Body of pancreas (tissue), 4 donors: ENCODE measurements at regions not wholly inside any gene's neighbourhood (a gene's known extent, or its start where the extent isn't known, plus 50 kb on each side); places are given as distances from the start of the nearest gene placed in this dataset.

Experiments
- ATAC-seq: fragments of 150-250 bp; one replicate; pipeline ENCODE4 v1.9.1; 2016
- DNase-seq, 4 donors: peaks; one replicate each; pipeline ENCODE4 v3.0.0-alpha.2; 2019
- H3K27ac ChIP-seq, 4 donors: fragments of 200-600 bp; sonication (generic); 1 replicate in 3 of 4; 2 replicates in 1 of 4; pipeline versions ENCODE4 v1.5.1 to v1.6.1; 2016 to 2019; ENCODE audit warnings: mild to moderate bottlenecking in 1 of 4, mixed read lengths in 1 of 4, moderate library complexity in 1 of 4
- H3K27me3 ChIP-seq, 2 donors: fragments of 200-600 bp; sonication (generic); one replicate each; pipeline ENCODE4 v1.6.0; 2016; ENCODE audit warnings: mild to moderate bottlenecking in 1 of 2
- H3K36me3 ChIP-seq, 2 donors: fragments of 200-600 bp; sonication (generic); replicated peaks in 1 of 2; 2 replicates each; pipeline ENCODE4 v1.5.1; 2016; ENCODE audit warnings: low read depth in 2 of 2; ENCODE audit not compliant: insufficient read depth in 1 of 2
- H3K4me1 ChIP-seq: fragments of 200-600 bp; sonication (generic); one replicate; pipeline ENCODE4 v1.6.0; 2016
- H3K4me3 ChIP-seq, 2 donors: fragments of 200-600 bp; sonication (generic); 1 replicate in 1 of 2; 2 replicates in 1 of 2; pipeline ENCODE4 v1.5.1; 2016 to 2019
- H3K9me3 ChIP-seq, 3 donors: fragments of 200-600 bp; sonication (generic); 1 replicate in 2 of 3; 2 replicates in 1 of 3; pipeline ENCODE4 v1.5.1; 2016
- POLR2A ChIP-seq, 3 donors: fragments of 450-650 bp; IDR thresholded peaks; one replicate each; pipeline ENCODE4 v1.6.1; 2016; ENCODE audit warnings: antibody characterized with exemption in 3 of 3, mild to moderate bottlenecking in 2 of 3
- WGBS, 2 donors: methylation state at CpG; one replicate each; pipeline ENCODE4 v1.1.5; 2017; 5-methylcytosine and 5-hydroxymethylcytosine counted together
- intact Hi-C: fragments of 100-400 bp; cut with DNase I; formaldehyde crosslinking; loops from one replicate; pipeline ENCODE4 v1.15.1; 2023
- TF ChIP-seq, protein P1 (sequence below), 7 experiments: fragments of 450-650 bp in 4 of 7; fragments of 200-600 bp in 3 of 7; sonication (generic) in 3 of 7; IDR thresholded peaks; one replicate each; pipeline ENCODE4 v1.5.1; 2016 to 2019; ENCODE audit warnings: antibody characterized with exemption in 7 of 7

DNA sequence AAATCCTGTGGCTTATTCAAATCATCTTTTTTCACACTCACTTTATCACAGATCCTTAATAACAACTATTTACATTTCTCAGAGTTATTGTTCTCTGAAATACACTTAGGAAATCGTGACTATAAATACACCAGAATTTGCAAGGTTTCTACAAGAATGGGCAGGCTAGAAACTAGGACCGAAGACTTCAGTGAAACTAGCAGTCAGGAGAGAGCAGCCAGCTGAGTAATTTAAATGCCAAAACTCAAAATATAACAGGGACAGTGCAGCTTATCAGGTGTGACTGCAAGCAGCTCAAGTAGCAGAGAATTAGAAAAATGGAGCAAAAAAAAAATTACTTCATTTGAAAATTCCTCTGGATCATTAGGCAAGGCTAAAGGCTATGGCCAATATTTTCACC, 719.3 kb upstream of the ZNF608 start:
- 47 to 57% methylated on average over 2 of the region's 2 CpGs for WGBS, 2 donors
- Histone ChIP-seq H3K27me3 (no peaks in the 10 kb centered on the region), H3K27ac (no peak overlapping the region), H3K9me3 (no peaks in the 10 kb centered on the region), H3K4me1 (no peaks in the 10 kb centered on the region), H3K36me3 (no peaks in the 10 kb centered on the region), H3K4me3 (no peak overlapping the region)
- TF ChIP-seq, protein P1, sequence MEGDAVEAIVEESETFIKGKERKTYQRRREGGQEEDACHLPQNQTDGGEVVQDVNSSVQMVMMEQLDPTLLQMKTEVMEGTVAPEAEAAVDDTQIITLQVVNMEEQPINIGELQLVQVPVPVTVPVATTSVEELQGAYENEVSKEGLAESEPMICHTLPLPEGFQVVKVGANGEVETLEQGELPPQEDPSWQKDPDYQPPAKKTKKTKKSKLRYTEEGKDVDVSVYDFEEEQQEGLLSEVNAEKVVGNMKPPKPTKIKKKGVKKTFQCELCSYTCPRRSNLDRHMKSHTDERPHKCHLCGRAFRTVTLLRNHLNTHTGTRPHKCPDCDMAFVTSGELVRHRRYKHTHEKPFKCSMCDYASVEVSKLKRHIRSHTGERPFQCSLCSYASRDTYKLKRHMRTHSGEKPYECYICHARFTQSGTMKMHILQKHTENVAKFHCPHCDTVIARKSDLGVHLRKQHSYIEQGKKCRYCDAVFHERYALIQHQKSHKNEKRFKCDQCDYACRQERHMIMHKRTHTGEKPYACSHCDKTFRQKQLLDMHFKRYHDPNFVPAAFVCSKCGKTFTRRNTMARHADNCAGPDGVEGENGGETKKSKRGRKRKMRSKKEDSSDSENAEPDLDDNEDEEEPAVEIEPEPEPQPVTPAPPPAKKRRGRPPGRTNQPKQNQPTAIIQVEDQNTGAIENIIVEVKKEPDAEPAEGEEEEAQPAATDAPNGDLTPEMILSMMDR (IDR thresholded peaks at IDR 0.05), result no peak
- TF ChIP-seq POLR2A (IDR thresholded peaks at IDR 0.05), result no peak
- no peak for DNase-seq
- ATAC-seq, result no peak
- intact Hi-C loops, result no loop called here

- Histone ChIP-seq H3K4me3 (no peak overlapping the region), H3K27ac (no peak overlapping the region), H3K9me3 (no peaks in the 10 kb centered on the region), H3K4me1 (no peaks in the 10 kb centered on the region), H3K36me3 (no peaks in the 10 kb centered on the region), H3K27me3 (no peaks in the 10 kb centered on the region)
- DNase-seq (no peak), ATAC-seq (no peak)
- TF ChIP-seq POLR2A (IDR thresholded peaks at IDR 0.05), result no peak
- TF ChIP-seq, protein P1 (IDR thresholded peaks at IDR 0.05), result no peak
- WGBS, 2 donors, result 88 to 95% methylated on average over 1 of the region's 1 CpG
- intact Hi-C loops, result no loop called here
These were observed 720.8 kb upstream of the ZNF608 start for GRCh38 chr5:125467222-125467621.

DNA sequence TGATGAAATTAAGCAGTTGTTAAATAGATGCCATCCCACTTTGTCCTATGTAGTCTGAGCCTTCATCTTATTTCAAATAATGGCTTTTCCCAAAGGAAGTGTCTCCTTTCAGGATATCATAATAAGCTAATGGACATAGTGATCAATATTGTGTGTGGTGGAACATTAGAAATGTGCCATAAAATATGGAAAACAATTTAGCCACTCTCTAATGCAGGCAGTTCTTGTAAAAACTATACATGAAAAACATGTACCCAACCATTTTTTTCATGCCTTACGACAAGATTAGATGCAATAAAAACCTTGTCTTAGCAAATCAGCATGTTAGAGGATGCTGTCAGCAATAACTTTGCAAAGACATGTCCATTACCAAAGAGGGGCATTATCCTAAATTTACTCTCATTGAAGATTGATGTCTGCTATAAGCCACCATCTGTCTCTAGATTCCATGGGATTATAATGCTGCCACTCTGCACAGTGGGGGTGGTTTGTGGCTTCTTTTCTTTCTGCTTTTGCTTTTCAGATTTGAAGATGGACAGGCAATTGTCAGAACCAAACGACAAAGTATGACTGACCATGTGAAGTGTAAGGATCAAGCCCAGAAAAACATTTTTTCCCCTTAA, 724.0 kb upstream of the ZNF608 start:
- ATAC-seq (no peak), DNase-seq (no peak)
- Histone ChIP-seq H3K9me3 (no peaks in the 10 kb centered on the region), H3K4me3 (no peak overlapping the region), H3K27ac (no peak overlapping the region), H3K36me3 (no peaks in the 10 kb centered on the region), H3K4me1 (no peaks in the 10 kb centered on the region), H3K27me3 (no peaks in the 10 kb centered on the region)
- TF ChIP-seq POLR2A (IDR thresholded peaks at IDR 0.05), result no peak
- TF ChIP-seq, protein P1 (IDR thresholded peaks at IDR 0.05), result no peak
- 67 to 75% methylated on average over 2 of the region's 2 CpGs for WGBS, 2 donors
- intact Hi-C loops, result no loop called here

DNA sequence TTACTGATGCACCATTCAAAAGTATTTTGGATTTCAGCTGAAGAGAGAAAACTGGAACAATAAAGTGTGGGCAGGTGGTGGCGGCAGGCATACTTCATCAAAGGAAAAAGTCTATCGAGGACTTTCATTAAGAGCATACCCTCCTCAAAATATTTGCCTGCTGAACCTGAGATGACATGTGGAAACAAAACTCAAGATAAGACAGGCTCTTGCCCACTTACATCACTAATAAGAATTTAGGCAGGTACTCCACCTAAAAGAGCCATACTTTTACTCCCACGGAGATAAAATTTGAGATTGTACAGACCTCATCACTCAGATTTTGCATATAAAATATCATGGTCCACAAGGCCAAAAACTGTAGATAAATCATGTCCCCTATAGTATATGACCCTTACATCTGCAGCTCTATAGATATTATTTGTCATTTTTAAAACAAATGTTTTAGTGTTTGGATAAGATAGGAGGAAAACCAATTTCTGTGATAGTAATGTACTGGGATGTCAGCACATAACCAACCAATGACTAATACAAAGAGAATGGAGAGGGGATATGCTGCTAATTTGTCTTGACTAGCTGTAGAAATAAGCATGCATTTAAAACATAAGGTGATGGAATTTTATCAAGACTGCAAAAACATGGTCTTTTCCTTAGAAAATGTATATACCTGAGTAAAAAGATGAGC, 730.6 kb upstream of the ZNF608 start:
- intact Hi-C loops, result no loop called here
- no peak for TF ChIP-seq POLR2A (IDR thresholded peaks at IDR 0.05)
- TF ChIP-seq, protein P1 (IDR thresholded peaks at IDR 0.05), result no peak
- Histone ChIP-seq H3K36me3 (no peaks in the 10 kb centered on the region), H3K4me3 (no peak overlapping the region), H3K9me3 (no peaks in the 10 kb centered on the region), H3K27me3 (no peaks in the 10 kb centered on the region), H3K4me1 (no peaks in the 10 kb centered on the region), H3K27ac (no peak overlapping the region)
- DNase-seq (no peak), ATAC-seq (no peak)
- WGBS, 2 donors, result 67 to 78% methylated on average over 3 of the region's 3 CpGs

DNA sequence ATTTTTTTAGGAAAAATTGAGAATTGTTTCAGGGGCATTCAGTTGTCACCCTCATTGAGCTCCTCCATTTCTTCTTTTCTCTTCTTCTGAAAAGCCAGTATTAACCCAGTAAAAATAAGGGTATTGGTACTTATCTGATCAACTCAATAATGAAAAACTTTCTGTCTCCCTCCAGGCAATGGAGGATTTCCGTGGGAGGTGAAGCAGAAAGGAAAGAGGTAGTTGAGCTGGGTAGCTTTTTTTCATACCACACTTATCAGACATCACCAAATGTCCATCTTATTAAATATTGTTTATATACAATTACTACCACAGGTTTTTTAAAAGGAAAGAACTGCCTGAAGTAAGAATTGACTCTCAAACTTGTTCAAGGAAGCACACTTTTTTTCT, 731.1 kb upstream of the ZNF608 start:
- intact Hi-C loops, result no loop called here

More for the DNA sequence above, 731.1 kb upstream of the ZNF608 start:
- Histone ChIP-seq H3K27me3 (no peaks in the 10 kb centered on the region), H3K9me3 (no peaks in the 10 kb centered on the region), H3K4me1 (no peaks in the 10 kb centered on the region), H3K27ac (no peak overlapping the region), H3K4me3 (no peak overlapping the region), H3K36me3 (no peaks in the 10 kb centered on the region)
- no peak for DNase-seq
- 89 to 94% methylated on average over 1 of the region's 1 CpG for WGBS, 2 donors
- ATAC-seq, result no peak
- no peak for TF ChIP-seq POLR2A (IDR thresholded peaks at IDR 0.05)
- TF ChIP-seq, protein P1 (IDR thresholded peaks at IDR 0.05), result no peak
